HepG2 (cell line): ENCODE measurements at regions not wholly inside any gene's neighbourhood (a gene's known extent, or its start where the extent isn't known, plus 50 kb on each side); places are given as distances from the start of the nearest gene placed in this dataset.

ENCODE experiments used
- ATAC-seq: fragments of 200-7000 bp; cut with Tn5 transposase; 3 replicates; pipeline ENCODE4 v1.9.1; 2020; ENCODE audit warnings: mild to moderate bottlenecking, moderate library complexity
- BruUV-seq: library from RNA; stranded (reverse); fragments of 400-500 nt; replicated peaks from 2 replicates; lab custom pipeline; 2021; lab: Mats Ljungman, UMichigan
- CTCF ChIA-PET: fragments of 300-600 bp; formaldehyde crosslinking; extraction: SDS; loops from one replicate; lab custom pipeline; 2021; ENCODE audit warnings: low total read pairs, inconsistent platforms, low intra/inter-chr PET ratio; lab: Yijun Ruan, JAX
- POLR2A ChIA-PET: fragments of 350-600 bp; sonication (Branson Sonifier 250); formaldehyde crosslinking; loops from one replicate; lab custom pipeline; 2020; ENCODE audit warnings: antibody characterized with exemption, inconsistent platforms; lab: Yijun Ruan, JAX
- DNase-seq: peaks from one replicate; pipeline ENCODE4 v3.0.0-alpha.2; 2015; ENCODE audit warnings: low spot score
- FAIRE-seq: peaks from 3 replicates; lab custom pipeline; 2011; peaks lifted over from hg19 to GRCh38; lab: Jason Lieb, UNC
- H2AFZ ChIP-seq: one replicate; pipeline ENCODE4 v1.6.1; 2011; ENCODE audit warnings: low read length, inconsistent platforms
- H3K27ac ChIP-seq: fragments of 300-600 bp; 3 replicates; pipeline ENCODE4 v1.8.0; 2011; ENCODE audit warnings: mixed run types, mild to moderate bottlenecking, mixed read lengths, low read length, inconsistent platforms; ENCODE audit not compliant: insufficient read depth; ENCODE audit errors: extremely low read length
- H3K27me3 ChIP-seq, 2 experiments: fragments of 200-600 bp in 1 of 2; 2 replicates in 1 of 2; 3 replicates in 1 of 2; pipeline versions ENCODE4 v1.6.0 to v1.8.0; 2011; ENCODE audit warnings: low read length in 2 of 2, mild to moderate bottlenecking in 2 of 2, moderate library complexity in 2 of 2, inconsistent platforms in 1 of 2; ENCODE audit not compliant: insufficient read depth in 2 of 2, control insufficient read depth in 1 of 2
- H3K36me3 ChIP-seq, 2 experiments: fragments of 200-600 bp in 1 of 2; replicated peaks in 1 of 2; 2 replicates in 1 of 2; 3 replicates in 1 of 2; pipeline versions ENCODE4 v1.5.1 to v1.8.0; 2011; ENCODE audit warnings: low read length in 2 of 2, inconsistent platforms in 1 of 2; ENCODE audit not compliant: insufficient read depth in 2 of 2, control insufficient read depth in 1 of 2
- H3K4me1 ChIP-seq: 2 replicates; pipeline ENCODE4 v1.5.1; 2012; ENCODE audit warnings: low read length, inconsistent platforms; ENCODE audit not compliant: insufficient read depth
- H3K4me2 ChIP-seq: 2 replicates; pipeline ENCODE4 v1.6.0; 2011; ENCODE audit warnings: low read depth, low read length, inconsistent platforms
- H3K4me3 ChIP-seq, 3 experiments: fragments of 200-600 bp in 1 of 3; sonication (generic), shearing (Covaris generic) in 1 of 3; replicated peaks in 1 of 3; 2 replicates each; pipeline ENCODE4 v1.5.1; 2011 to 2016; ENCODE audit warnings: low read length in 3 of 3, inconsistent platforms in 2 of 3, low read depth in 2 of 3, mild to moderate bottlenecking in 2 of 3, control low read depth in 1 of 3, mixed read lengths in 1 of 3; ENCODE audit not compliant: insufficient read depth in 1 of 3
- H3K79me2 ChIP-seq: one replicate; pipeline ENCODE4 v1.6.1; 2011; ENCODE audit warnings: low read length, inconsistent platforms; ENCODE audit not compliant: insufficient read depth
- H3K9ac ChIP-seq: 2 replicates; pipeline ENCODE4 v1.6.0; 2011; ENCODE audit warnings: mild to moderate bottlenecking, low read depth, low read length, inconsistent platforms; ENCODE audit not compliant: insufficient read depth
- H3K9me3 ChIP-seq: 2 replicates; pipeline ENCODE4 v1.5.1; 2012; ENCODE audit warnings: mild to moderate bottlenecking, low read length
- H4K20me1 ChIP-seq: 2 replicates; pipeline ENCODE4 v1.6.0; 2011; ENCODE audit warnings: inconsistent platforms, mild to moderate bottlenecking, low read length, moderate library complexity; ENCODE audit not compliant: insufficient read depth
- CEBPB ChIP-seq: IDR thresholded peaks from 2 replicates; pipeline ENCODE4 v1.6.1; 2011; ENCODE audit warnings: low read depth, low read length, improper control_type of control experiment, borderline replicate concordance
- DNMT1 ChIP-seq: sonication (generic); formaldehyde crosslinking; IDR thresholded peaks from 2 replicates; pipeline ENCODE4 v1.5.1; 2020; ENCODE audit warnings: mild to moderate bottlenecking, missing genetic modification reagents
- HNRNPL ChIP-seq: fragments of 200-400 bp; formaldehyde crosslinking; IDR thresholded peaks from 2 replicates; pipeline ENCODE4 v1.6.1; 2017; ENCODE audit warnings: mild to moderate bottlenecking, low read depth, low read length
- NCOA2 ChIP-seq: sonication (generic); formaldehyde crosslinking; IDR thresholded peaks from 2 replicates; pipeline ENCODE4 v1.8.0; 2022; ENCODE audit warnings: inconsistent platforms
- TBP ChIP-seq: sonication (generic); formaldehyde crosslinking; IDR thresholded peaks from 2 replicates; pipeline ENCODE4 v1.5.0; 2020; ENCODE audit warnings: missing genetic modification reagents
- ZFP36L2 ChIP-seq: sonication (generic); formaldehyde crosslinking; IDR thresholded peaks from 2 replicates; pipeline ENCODE4 v1.4.0; 2020; ENCODE audit warnings: missing genetic modification reagents
- ZKSCAN8 ChIP-seq: IDR thresholded peaks from 2 replicates; pipeline ENCODE4 v1.6.1; 2016; ENCODE audit warnings: borderline replicate concordance, missing genetic modification reagents, missing compliant biosample characterization
- ZNF264 ChIP-seq: sonication (generic); formaldehyde crosslinking; IDR thresholded peaks from 2 replicates; pipeline ENCODE4 v1.4.0; 2020; ENCODE audit warnings: missing genetic modification reagents
- ZNF34 ChIP-seq: sonication (generic); formaldehyde crosslinking; IDR thresholded peaks from 2 replicates; pipeline ENCODE4 v1.4.0; 2020; ENCODE audit warnings: mild to moderate bottlenecking, missing genetic modification reagents, borderline replicate concordance
- ZNF510 ChIP-seq: sonication (generic); formaldehyde crosslinking; IDR thresholded peaks from 2 replicates; pipeline ENCODE4 v1.4.0; 2020; ENCODE audit warnings: low read depth, mild to moderate bottlenecking, missing genetic modification reagents
- ZNF720 ChIP-seq: sonication (generic); formaldehyde crosslinking; IDR thresholded peaks from 2 replicates; pipeline ENCODE4 v1.4.0; 2020; ENCODE audit warnings: missing genetic modification reagents
- ZNF75D ChIP-seq: sonication (generic); formaldehyde crosslinking; IDR thresholded peaks from 2 replicates; pipeline ENCODE4 v1.8.1; 2023; ENCODE audit warnings: missing genetic modification reagents, mild to moderate bottlenecking, borderline replicate concordance
- ZZZ3 ChIP-seq: sonication (generic); formaldehyde crosslinking; IDR thresholded peaks from 2 replicates; pipeline ENCODE4 v1.4.0; 2020; ENCODE audit warnings: missing genetic modification reagents, mild to moderate bottlenecking, borderline replicate concordance
- WGBS: methylation state at CpG from one replicate; pipeline ENCODE4 v1.1.6; 2017; ENCODE audit warnings: low lambda C conversion rate; 5-methylcytosine and 5-hydroxymethylcytosine counted together
- in situ Hi-C: cut with HindIII; loops from 2 replicates; pipeline ENCODE4 v1.10.0; 2017; ENCODE audit warnings: low pct_unique_long_range_greater_than_20kb; ENCODE audit not compliant: extremely low pct_ligation_motif_present
- intact Hi-C: fragments of 100-400 bp; cut with micrococcal nuclease; formaldehyde crosslinking; loops from one replicate; pipeline ENCODE4 v1.10.0; 2022; ENCODE audit not compliant: unreplicated experiment
- TF ChIP-seq, protein P1 (sequence below): sonication (generic); formaldehyde crosslinking; IDR thresholded peaks from 2 replicates; pipeline ENCODE4 v1.9.0; 2021; ENCODE audit warnings: missing genetic modification reagents, borderline replicate concordance
- TF ChIP-seq, protein P2 (sequence below): sonication (generic); formaldehyde crosslinking; IDR thresholded peaks from 2 replicates; pipeline ENCODE4 v1.8.0; 2022; ENCODE audit warnings: mild to moderate bottlenecking, missing genetic modification reagents
- TF ChIP-seq, protein P3 (sequence below): sonication (generic); formaldehyde crosslinking; IDR thresholded peaks from 2 replicates; pipeline ENCODE4 v1.4.0; 2020; ENCODE audit warnings: mild to moderate bottlenecking, missing genetic modification reagents
- TF ChIP-seq, protein P4 (sequence below): sonication (generic); formaldehyde crosslinking; IDR thresholded peaks from 2 replicates; pipeline ENCODE4 v1.4.0; 2020; ENCODE audit warnings: missing genetic modification reagents

DNA sequence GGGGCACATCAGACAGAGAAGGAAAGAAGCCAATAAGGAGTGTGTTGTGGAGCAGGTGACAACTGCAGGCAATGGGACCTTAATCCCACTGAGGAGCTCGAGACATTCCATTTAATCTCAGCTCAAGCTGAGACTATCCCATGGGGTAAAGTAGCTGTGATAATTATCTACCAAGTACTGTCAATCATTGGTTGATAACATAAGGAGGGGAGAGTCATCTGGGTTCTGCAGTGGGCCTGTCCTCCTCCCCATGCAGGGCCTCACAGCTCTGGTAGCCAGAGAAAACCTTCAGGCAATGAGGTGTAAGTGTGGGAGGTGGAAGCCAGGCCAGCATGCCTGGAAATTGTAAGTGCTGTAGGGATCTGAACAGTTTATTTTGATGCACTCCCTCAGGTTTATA is 375.0 kb upstream of the ARID1B start:
- no peak overlapping the region for H3K4me2 ChIP-seq
- no peaks in the 10 kb centered on the region for H3K4me1 ChIP-seq
- WGBS, result 6% methylated on average over 1 of the region's 1 CpG
- POLR2A ChIA-PET, result no interaction called here
- H3K36me3 ChIP-seq, result no peaks in the 10 kb centered on the region
- ATAC-seq (no peak), DNase-seq (no peak), FAIRE-seq (no peak)
- no peak overlapping the region for H3K27ac ChIP-seq
- intact Hi-C loops (no loop called here), in situ Hi-C loops (no loop called here)
- peaks cover 0 to 16% of the 10 kb centered on the region in 2 experiments; a peak in 1 of 5 replicates for H3K27me3 ChIP-seq
- H4K20me1 ChIP-seq, result no peaks in the 10 kb centered on the region
- no peak overlapping the region for H3K4me3 ChIP-seq
- H3K9ac ChIP-seq, result no peak overlapping the region
- BruUV-seq, result no TSS peak
- no peak overlapping the region for H2AFZ ChIP-seq
- CTCF ChIA-PET, result no interaction called here
- H3K79me2 ChIP-seq, result no peaks in the 10 kb centered on the region
- H3K9me3 ChIP-seq, result no peaks in the 10 kb centered on the region
- TF ChIP-seq ZNF264 (CRISPR knock-in tag) (no peak), TBP (CRISPR knock-in tag) (no peak), NCOA2 (no peak), ZNF34 (no peak), DNMT1 (CRISPR knock-in tag) (no peak), ZZZ3 (CRISPR knock-in tag) (no peak), HNRNPL (no peak), CEBPB (no peak), ZKSCAN8 (CRISPR knock-in tag) (no peak), ZNF510 (no peak), ZNF720 (CRISPR knock-in tag) (no peak), ZFP36L2 (CRISPR knock-in tag) (no peak), ZNF75D (CRISPR knock-in tag) (no peak)
- TF ChIP-seq, protein P1, sequence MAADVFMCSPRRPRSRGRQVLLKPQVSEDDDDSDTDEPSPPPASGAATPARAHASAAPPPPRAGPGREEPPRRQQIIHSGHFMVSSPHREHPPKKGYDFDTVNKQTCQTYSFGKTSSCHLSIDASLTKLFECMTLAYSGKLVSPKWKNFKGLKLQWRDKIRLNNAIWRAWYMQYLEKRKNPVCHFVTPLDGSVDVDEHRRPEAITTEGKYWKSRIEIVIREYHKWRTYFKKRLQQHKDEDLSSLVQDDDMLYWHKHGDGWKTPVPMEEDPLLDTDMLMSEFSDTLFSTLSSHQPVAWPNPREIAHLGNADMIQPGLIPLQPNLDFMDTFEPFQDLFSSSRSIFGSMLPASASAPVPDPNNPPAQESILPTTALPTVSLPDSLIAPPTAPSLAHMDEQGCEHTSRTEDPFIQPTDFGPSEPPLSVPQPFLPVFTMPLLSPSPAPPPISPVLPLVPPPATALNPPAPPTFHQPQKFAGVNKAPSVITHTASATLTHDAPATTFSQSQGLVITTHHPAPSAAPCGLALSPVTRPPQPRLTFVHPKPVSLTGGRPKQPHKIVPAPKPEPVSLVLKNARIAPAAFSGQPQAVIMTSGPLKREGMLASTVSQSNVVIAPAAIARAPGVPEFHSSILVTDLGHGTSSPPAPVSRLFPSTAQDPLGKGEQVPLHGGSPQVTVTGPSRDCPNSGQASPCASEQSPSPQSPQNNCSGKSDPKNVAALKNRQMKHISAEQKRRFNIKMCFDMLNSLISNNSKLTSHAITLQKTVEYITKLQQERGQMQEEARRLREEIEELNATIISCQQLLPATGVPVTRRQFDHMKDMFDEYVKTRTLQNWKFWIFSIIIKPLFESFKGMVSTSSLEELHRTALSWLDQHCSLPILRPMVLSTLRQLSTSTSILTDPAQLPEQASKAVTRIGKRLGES (CRISPR knock-in tag), result no peak
- TF ChIP-seq, protein P2, sequence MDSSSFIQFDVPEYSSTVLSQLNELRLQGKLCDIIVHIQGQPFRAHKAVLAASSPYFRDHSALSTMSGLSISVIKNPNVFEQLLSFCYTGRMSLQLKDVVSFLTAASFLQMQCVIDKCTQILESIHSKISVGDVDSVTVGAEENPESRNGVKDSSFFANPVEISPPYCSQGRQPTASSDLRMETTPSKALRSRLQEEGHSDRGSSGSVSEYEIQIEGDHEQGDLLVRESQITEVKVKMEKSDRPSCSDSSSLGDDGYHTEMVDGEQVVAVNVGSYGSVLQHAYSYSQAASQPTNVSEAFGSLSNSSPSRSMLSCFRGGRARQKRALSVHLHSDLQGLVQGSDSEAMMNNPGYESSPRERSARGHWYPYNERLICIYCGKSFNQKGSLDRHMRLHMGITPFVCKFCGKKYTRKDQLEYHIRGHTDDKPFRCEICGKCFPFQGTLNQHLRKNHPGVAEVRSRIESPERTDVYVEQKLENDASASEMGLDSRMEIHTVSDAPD (CRISPR knock-in tag), result no peak
- TF ChIP-seq, protein P3, sequence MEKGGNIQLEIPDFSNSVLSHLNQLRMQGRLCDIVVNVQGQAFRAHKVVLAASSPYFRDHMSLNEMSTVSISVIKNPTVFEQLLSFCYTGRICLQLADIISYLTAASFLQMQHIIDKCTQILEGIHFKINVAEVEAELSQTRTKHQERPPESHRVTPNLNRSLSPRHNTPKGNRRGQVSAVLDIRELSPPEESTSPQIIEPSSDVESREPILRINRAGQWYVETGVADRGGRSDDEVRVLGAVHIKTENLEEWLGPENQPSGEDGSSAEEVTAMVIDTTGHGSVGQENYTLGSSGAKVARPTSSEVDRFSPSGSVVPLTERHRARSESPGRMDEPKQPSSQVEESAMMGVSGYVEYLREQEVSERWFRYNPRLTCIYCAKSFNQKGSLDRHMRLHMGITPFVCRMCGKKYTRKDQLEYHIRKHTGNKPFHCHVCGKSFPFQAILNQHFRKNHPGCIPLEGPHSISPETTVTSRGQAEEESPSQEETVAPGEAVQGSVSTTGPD (CRISPR knock-in tag), result no peak
- TF ChIP-seq, protein P4, sequence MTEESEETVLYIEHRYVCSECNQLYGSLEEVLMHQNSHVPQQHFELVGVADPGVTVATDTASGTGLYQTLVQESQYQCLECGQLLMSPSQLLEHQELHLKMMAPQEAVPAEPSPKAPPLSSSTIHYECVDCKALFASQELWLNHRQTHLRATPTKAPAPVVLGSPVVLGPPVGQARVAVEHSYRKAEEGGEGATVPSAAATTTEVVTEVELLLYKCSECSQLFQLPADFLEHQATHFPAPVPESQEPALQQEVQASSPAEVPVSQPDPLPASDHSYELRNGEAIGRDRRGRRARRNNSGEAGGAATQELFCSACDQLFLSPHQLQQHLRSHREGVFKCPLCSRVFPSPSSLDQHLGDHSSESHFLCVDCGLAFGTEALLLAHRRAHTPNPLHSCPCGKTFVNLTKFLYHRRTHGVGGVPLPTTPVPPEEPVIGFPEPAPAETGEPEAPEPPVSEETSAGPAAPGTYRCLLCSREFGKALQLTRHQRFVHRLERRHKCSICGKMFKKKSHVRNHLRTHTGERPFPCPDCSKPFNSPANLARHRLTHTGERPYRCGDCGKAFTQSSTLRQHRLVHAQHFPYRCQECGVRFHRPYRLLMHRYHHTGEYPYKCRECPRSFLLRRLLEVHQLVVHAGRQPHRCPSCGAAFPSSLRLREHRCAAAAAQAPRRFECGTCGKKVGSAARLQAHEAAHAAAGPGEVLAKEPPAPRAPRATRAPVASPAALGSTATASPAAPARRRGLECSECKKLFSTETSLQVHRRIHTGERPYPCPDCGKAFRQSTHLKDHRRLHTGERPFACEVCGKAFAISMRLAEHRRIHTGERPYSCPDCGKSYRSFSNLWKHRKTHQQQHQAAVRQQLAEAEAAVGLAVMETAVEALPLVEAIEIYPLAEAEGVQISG (CRISPR knock-in tag), result no peak
